ENCODE measurements at regions not wholly inside any gene's neighbourhood (a gene's known extent, or its start where the extent isn't known, plus 50 kb on each side); places are given as distances from the start of the nearest gene placed in this dataset.
"Not testable (repeated sequence)": the region's sequence is repeated elsewhere in the genome, so short reads cannot be mapped to it uniquely, and the experiment has no call there.

GRCh38 chrX:51155566-51155965 is 177.1 kb upstream of the NUDT10 start:
- TF ChIP-seq, protein P1, sequence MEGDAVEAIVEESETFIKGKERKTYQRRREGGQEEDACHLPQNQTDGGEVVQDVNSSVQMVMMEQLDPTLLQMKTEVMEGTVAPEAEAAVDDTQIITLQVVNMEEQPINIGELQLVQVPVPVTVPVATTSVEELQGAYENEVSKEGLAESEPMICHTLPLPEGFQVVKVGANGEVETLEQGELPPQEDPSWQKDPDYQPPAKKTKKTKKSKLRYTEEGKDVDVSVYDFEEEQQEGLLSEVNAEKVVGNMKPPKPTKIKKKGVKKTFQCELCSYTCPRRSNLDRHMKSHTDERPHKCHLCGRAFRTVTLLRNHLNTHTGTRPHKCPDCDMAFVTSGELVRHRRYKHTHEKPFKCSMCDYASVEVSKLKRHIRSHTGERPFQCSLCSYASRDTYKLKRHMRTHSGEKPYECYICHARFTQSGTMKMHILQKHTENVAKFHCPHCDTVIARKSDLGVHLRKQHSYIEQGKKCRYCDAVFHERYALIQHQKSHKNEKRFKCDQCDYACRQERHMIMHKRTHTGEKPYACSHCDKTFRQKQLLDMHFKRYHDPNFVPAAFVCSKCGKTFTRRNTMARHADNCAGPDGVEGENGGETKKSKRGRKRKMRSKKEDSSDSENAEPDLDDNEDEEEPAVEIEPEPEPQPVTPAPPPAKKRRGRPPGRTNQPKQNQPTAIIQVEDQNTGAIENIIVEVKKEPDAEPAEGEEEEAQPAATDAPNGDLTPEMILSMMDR (IDR thresholded peaks at IDR 0.05; ENCODE audit: unreplicated experiment): no peak
- intact Hi-C loops (cut with micrococcal nuclease; ENCODE audit: unreplicated experiment): no loop called here
- Mint-ChIP-seq H3K4me1 (ENCODE audit: low read depth, unreplicated experiment) (no peaks in the 10 kb centered on the region), H3K9me3 (ENCODE audit: low read depth, unreplicated experiment) (no peaks in the 10 kb centered on the region), H3K36me3 (ENCODE audit: insufficient read depth, unreplicated experiment) (no peaks in the 10 kb centered on the region), H3K27ac (ENCODE audit: unreplicated experiment) (no peak overlapping the region), H3K27me3 (ENCODE audit: unreplicated experiment) (peaks cover 16% of the 10 kb centered on the region), H3K4me3 (ENCODE audit: low read depth, unreplicated experiment) (no peak overlapping the region)
- no peak for DNase-seq
- CTCF ChIA-PET: no interaction called here
- BruUV-seq (replicated peaks): no TSS peak

GRCh38 chrX:51158231-51158630 is 174.4 kb upstream of the NUDT10 start:
- no peak for DNase-seq
- H3K36me3 Mint-ChIP-seq (ENCODE audit: insufficient read depth, unreplicated experiment): no peaks in the 10 kb centered on the region
- H3K27me3 Mint-ChIP-seq (ENCODE audit: unreplicated experiment): peaks cover under 1% of the 10 kb centered on the region
- H3K4me3 Mint-ChIP-seq (ENCODE audit: low read depth, unreplicated experiment): no peak overlapping the region
- H3K27ac Mint-ChIP-seq (ENCODE audit: unreplicated experiment): no peak overlapping the region
- BruUV-seq (replicated peaks): no TSS peak
- intact Hi-C loops (cut with micrococcal nuclease; ENCODE audit: unreplicated experiment): no loop called here
- CTCF ChIA-PET: no interaction called here
- H3K9me3 Mint-ChIP-seq (ENCODE audit: low read depth, unreplicated experiment): no peaks in the 10 kb centered on the region
- TF ChIP-seq, protein P1 (IDR thresholded peaks at IDR 0.05; ENCODE audit: unreplicated experiment): no peak
- H3K4me1 Mint-ChIP-seq (ENCODE audit: low read depth, unreplicated experiment): no peaks in the 10 kb centered on the region

- H3K27me3 Mint-ChIP-seq (ENCODE audit: unreplicated experiment): peaks cover 12% of the 10 kb centered on the region
- H3K4me3 Mint-ChIP-seq (ENCODE audit: low read depth, unreplicated experiment); H3K27ac Mint-ChIP-seq (ENCODE audit: unreplicated experiment); intact Hi-C loops (cut with micrococcal nuclease; ENCODE audit: unreplicated experiment); H3K4me1 Mint-ChIP-seq (ENCODE audit: low read depth, unreplicated experiment); DNase-seq; CTCF ChIA-PET; H3K9me3 Mint-ChIP-seq (ENCODE audit: low read depth, unreplicated experiment); BruUV-seq (replicated peaks); H3K36me3 Mint-ChIP-seq (ENCODE audit: insufficient read depth, unreplicated experiment): not testable (repeated sequence)
Measured at GRCh38 chrX:51159378-51159777, 173.2 kb upstream of the NUDT10 start.

GRCh38 chrX:51163730-51164129 is 168.9 kb upstream of the NUDT10 start:
- Mint-ChIP-seq H3K9me3 (ENCODE audit: low read depth, unreplicated experiment) (no peaks in the 10 kb centered on the region), H3K27ac (ENCODE audit: unreplicated experiment) (no peak overlapping the region), H3K27me3 (ENCODE audit: unreplicated experiment) (peaks cover 29% of the 10 kb centered on the region), H3K4me1 (ENCODE audit: low read depth, unreplicated experiment) (no peaks in the 10 kb centered on the region), H3K36me3 (ENCODE audit: insufficient read depth, unreplicated experiment) (no peaks in the 10 kb centered on the region), H3K4me3 (ENCODE audit: low read depth, unreplicated experiment) (no peak overlapping the region)
- intact Hi-C loops (cut with micrococcal nuclease; ENCODE audit: unreplicated experiment): no loop called here
- no peak for DNase-seq
- BruUV-seq (replicated peaks): no TSS peak
- TF ChIP-seq, protein P1 (IDR thresholded peaks at IDR 0.05; ENCODE audit: unreplicated experiment): no peak
- CTCF ChIA-PET: no interaction called here

DNA sequence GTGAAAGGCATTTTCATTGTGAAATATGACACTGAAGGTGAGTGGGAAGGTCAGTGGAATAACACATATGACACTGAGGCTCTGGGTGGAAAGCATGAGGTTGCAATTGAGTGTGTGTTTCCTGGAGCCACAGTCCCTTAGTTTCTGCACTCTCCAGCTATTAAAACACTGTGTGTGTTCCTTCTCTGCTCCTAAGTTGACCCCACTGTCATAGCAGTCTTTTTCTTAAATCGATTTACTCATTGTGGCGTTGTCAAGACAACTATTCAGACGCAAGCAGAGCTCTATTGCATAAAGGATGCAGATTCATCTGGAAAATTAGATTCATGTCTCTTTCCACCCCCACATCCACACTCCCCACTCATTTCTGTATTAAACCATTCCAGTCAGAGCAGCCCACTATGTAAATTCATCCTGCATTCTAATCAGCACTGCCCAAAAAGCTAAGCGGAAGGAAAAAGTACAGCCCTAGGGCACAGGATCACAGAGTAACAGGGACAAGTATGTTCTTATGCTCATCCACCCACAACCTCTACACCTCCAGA is 154.2 kb upstream of the NUDT10 start:
- intact Hi-C loops (cut with micrococcal nuclease; ENCODE audit: unreplicated experiment); BruUV-seq (replicated peaks); CTCF ChIA-PET; DNase-seq; H3K27me3 Mint-ChIP-seq (ENCODE audit: unreplicated experiment); H3K36me3 Mint-ChIP-seq (ENCODE audit: insufficient read depth, unreplicated experiment); H3K4me3 Mint-ChIP-seq (ENCODE audit: low read depth, unreplicated experiment); H3K27ac Mint-ChIP-seq (ENCODE audit: unreplicated experiment); H3K9me3 Mint-ChIP-seq (ENCODE audit: low read depth, unreplicated experiment); H3K4me1 Mint-ChIP-seq (ENCODE audit: low read depth, unreplicated experiment): not testable (repeated sequence)

GRCh38 chrX:51179805-51180204 is 152.8 kb upstream of the NUDT10 start:
- H3K27me3 Mint-ChIP-seq (ENCODE audit: unreplicated experiment); H3K36me3 Mint-ChIP-seq (ENCODE audit: insufficient read depth, unreplicated experiment); CTCF ChIA-PET; H3K4me1 Mint-ChIP-seq (ENCODE audit: low read depth, unreplicated experiment); H3K4me3 Mint-ChIP-seq (ENCODE audit: low read depth, unreplicated experiment); H3K27ac Mint-ChIP-seq (ENCODE audit: unreplicated experiment); H3K9me3 Mint-ChIP-seq (ENCODE audit: low read depth, unreplicated experiment); BruUV-seq (replicated peaks); DNase-seq; intact Hi-C loops (cut with micrococcal nuclease; ENCODE audit: unreplicated experiment): not testable (repeated sequence)

Data from Calu3 (cell line).